HCT116 (cell line): ENCODE measurements at regions not wholly inside any gene's neighbourhood (a gene's known extent, or its start where the extent isn't known, plus 50 kb on each side); places are given as distances from the start of the nearest gene placed in this dataset.

Experiments used
- ATAC-seq: fragments of 200-7000 bp; cut with Tn5 transposase; 2 replicates; pipeline ENCODE4 v1.9.1; 2020; ENCODE audit warnings: mild to moderate bottlenecking, moderate library complexity
- BruUV-seq: library from RNA; stranded (reverse); fragments of 400-500 nt; replicated peaks from 2 replicates; lab custom pipeline; 2021; lab: Mats Ljungman, UMichigan
- CTCF ChIA-PET: fragments of 300-600 bp; sonication (Branson Sonifier 250); formaldehyde crosslinking; loops from one replicate; lab custom pipeline; 2021; ENCODE audit warnings: antibody characterized with exemption; lab: Charles Lee
- POLR2A ChIA-PET: fragments of 300-600, 350-600 bp; sonication (Branson Sonifier 250); formaldehyde crosslinking; loops from one replicate; lab custom pipeline; 2021; ENCODE audit warnings: antibody characterized with exemption; lab: Charles Lee
- RAD21 ChIA-PET, 2 experiments: fragments of 300-600 bp; sonication (Branson Sonifier 250); formaldehyde crosslinking; loops; one replicate each; lab custom pipeline; 2023; ENCODE audit warnings: low total read pairs in 2 of 2; ENCODE audit not compliant: uncharacterized antibody in 2 of 2, unreplicated experiment in 2 of 2, low non-redundant PET in 1 of 2; lab: Charles Lee
- DNase-seq: peaks from one replicate; pipeline ENCODE4 v3.0.0-alpha.2; 2010; ENCODE audit warnings: low read depth, low spot score
- H2AFZ ChIP-seq: fragments of 200-600 bp; shearing (Covaris generic), sonication (generic); 2 replicates; pipeline ENCODE4 v1.6.1; 2017; ENCODE audit warnings: low read depth, mixed run types, mixed read lengths, antibody characterized with exemption, low read length; ENCODE audit not compliant: poor library complexity, severe bottlenecking
- H3K27ac ChIP-seq: 2 replicates; pipeline ENCODE4 v1.5.1; 2012; ENCODE audit warnings: low read depth, low read length
- H3K27me3 ChIP-seq: fragments of 200-600 bp; sonication (generic); 2 replicates; pipeline ENCODE4 v1.6.1; 2016; ENCODE audit warnings: mixed run types, low read length, mixed read lengths; ENCODE audit not compliant: insufficient read depth
- H3K36me3 ChIP-seq, 2 experiments: fragments of 200-500 bp in 1 of 2; fragments of 200-600 bp in 1 of 2; sonication (Bioruptor generic) in 1 of 2; sonication (generic) in 1 of 2; 2 replicates each; pipeline versions ENCODE4 v1.5.1 to v1.6.1; 2014 to 2016; ENCODE audit warnings: low read length in 2 of 2, inconsistent platforms in 1 of 2, mixed read lengths in 1 of 2, mixed run types in 1 of 2; ENCODE audit not compliant: insufficient read depth in 2 of 2, control insufficient read depth in 1 of 2
- H3K4me1 ChIP-seq, 2 experiments: fragments of 200-600 bp in 1 of 2; sonication (generic) in 1 of 2; 2 replicates each; pipeline versions ENCODE4 v1.5.1 to v1.6.1; 2012 to 2017; ENCODE audit warnings: low read length in 2 of 2, inconsistent platforms in 1 of 2, mild to moderate bottlenecking in 1 of 2, mixed read lengths in 1 of 2, mixed run types in 1 of 2, moderate library complexity in 1 of 2; ENCODE audit not compliant: insufficient read depth in 2 of 2, control insufficient read depth in 1 of 2
- H3K4me2 ChIP-seq: fragments of 200-600 bp; sonication (generic); 2 replicates; pipeline ENCODE4 v1.6.1; 2017; ENCODE audit warnings: mixed run types, low read length, mixed read lengths
- H3K4me3 ChIP-seq, 2 experiments: fragments of 200-600 bp in 1 of 2; sonication (generic) in 1 of 2; replicated peaks in 1 of 2; 2 replicates each; pipeline ENCODE4 v1.5.1; 2011 to 2016; ENCODE audit warnings: low read length in 2 of 2, control low read depth in 1 of 2, low read depth in 1 of 2, mild to moderate bottlenecking in 1 of 2, mixed read lengths in 1 of 2, mixed run types in 1 of 2
- H3K79me2 ChIP-seq: fragments of 200-600 bp; sonication (generic); 2 replicates; pipeline ENCODE4 v1.6.1; 2017; ENCODE audit warnings: mild to moderate bottlenecking, mixed run types, low read length, moderate library complexity, mixed read lengths; ENCODE audit not compliant: insufficient read depth
- H3K9ac ChIP-seq: fragments of 200-600 bp; sonication (generic); 2 replicates; pipeline ENCODE4 v1.6.1; 2016; ENCODE audit warnings: low read length, mixed read lengths
- H3K9me2 ChIP-seq: fragments of 200-600 bp; sonication (generic), shearing (Covaris generic); 2 replicates; pipeline ENCODE4 v1.6.1; 2017; ENCODE audit warnings: mixed run types, mild to moderate bottlenecking, moderate library complexity; ENCODE audit not compliant: insufficient read depth
- H3K9me3 ChIP-seq, 2 experiments: fragments of 200-500 bp in 1 of 2; fragments of 200-600 bp in 1 of 2; sonication (Bioruptor generic) in 1 of 2; sonication (generic) in 1 of 2; 2 replicates each; pipeline ENCODE4 v1.6.1; 2014 to 2017; ENCODE audit warnings: low read length in 2 of 2, mixed read lengths in 2 of 2, inconsistent platforms in 1 of 2, low read depth in 1 of 2, mild to moderate bottlenecking in 1 of 2, mixed run types in 1 of 2, moderate library complexity in 1 of 2; ENCODE audit not compliant: control insufficient read depth in 1 of 2, insufficient read depth in 1 of 2
- H4K20me1 ChIP-seq: fragments of 200-600 bp; sonication (generic), shearing (Covaris generic); 2 replicates; pipeline ENCODE4 v1.6.1; 2017; ENCODE audit warnings: mixed run types, mild to moderate bottlenecking, moderate library complexity; ENCODE audit not compliant: insufficient read depth
- CEBPB ChIP-seq: IDR thresholded peaks from 2 replicates; pipeline ENCODE4 v1.6.1; 2012; ENCODE audit warnings: low read depth
- EGR1 ChIP-seq: IDR thresholded peaks from 2 replicates; pipeline ENCODE4 v1.6.1; 2012; ENCODE audit warnings: low read depth
- ELF1 ChIP-seq: IDR thresholded peaks from 2 replicates; pipeline ENCODE4 v1.6.1; 2012; ENCODE audit warnings: low read depth, borderline replicate concordance
- EZH2 ChIP-seq: fragments of 200-600 bp; sonication (generic); IDR thresholded peaks from 2 replicates; pipeline ENCODE4 v1.6.1; 2017; ENCODE audit warnings: antibody characterized with exemption, mixed run types
- FOSL1 ChIP-seq: IDR thresholded peaks from 2 replicates; pipeline ENCODE4 v1.6.1; 2012; ENCODE audit warnings: low read depth
- MAX ChIP-seq: IDR thresholded peaks from 2 replicates; pipeline ENCODE4 v1.6.1; 2012
- POLR2A ChIP-seq: IDR thresholded peaks from 2 replicates; pipeline ENCODE4 v1.7.0; 2011; ENCODE audit warnings: borderline replicate concordance; ENCODE audit not compliant: insufficient read depth, insufficient read length; ENCODE audit errors: extremely low read depth
- POLR2AphosphoS5 ChIP-seq: IDR thresholded peaks from 2 replicates; pipeline ENCODE4 v1.6.1; 2011; ENCODE audit warnings: mild to moderate bottlenecking, low read depth, low read length, moderate library complexity
- RAD21 ChIP-seq: IDR thresholded peaks from 2 replicates; pipeline ENCODE4 v1.6.1; 2012; ENCODE audit warnings: low read depth, mild to moderate bottlenecking
- SIN3A ChIP-seq: IDR thresholded peaks from 2 replicates; pipeline ENCODE4 v1.6.1; 2012; ENCODE audit warnings: low read depth
- SP1 ChIP-seq: IDR thresholded peaks from 2 replicates; pipeline ENCODE4 v1.6.1; 2012; ENCODE audit warnings: low read depth
- YY1 ChIP-seq: IDR thresholded peaks from 2 replicates; pipeline ENCODE4 v1.6.1; 2011; ENCODE audit warnings: low read length, low read depth, moderate library complexity, mild to moderate bottlenecking; ENCODE audit not compliant: insufficient replicate concordance; ENCODE audit errors: extremely low read depth
- ZBTB33 ChIP-seq: IDR thresholded peaks from 2 replicates; pipeline ENCODE4 v1.6.1; 2011; ENCODE audit warnings: mild to moderate bottlenecking, low read length, moderate library complexity; ENCODE audit not compliant: insufficient replicate concordance; ENCODE audit errors: extremely low read depth
- intact Hi-C: fragments of 100-400 bp; cut with micrococcal nuclease; formaldehyde crosslinking; loops from 2 replicates; pipeline ENCODE4 v1.10.0; 2022

DNA sequence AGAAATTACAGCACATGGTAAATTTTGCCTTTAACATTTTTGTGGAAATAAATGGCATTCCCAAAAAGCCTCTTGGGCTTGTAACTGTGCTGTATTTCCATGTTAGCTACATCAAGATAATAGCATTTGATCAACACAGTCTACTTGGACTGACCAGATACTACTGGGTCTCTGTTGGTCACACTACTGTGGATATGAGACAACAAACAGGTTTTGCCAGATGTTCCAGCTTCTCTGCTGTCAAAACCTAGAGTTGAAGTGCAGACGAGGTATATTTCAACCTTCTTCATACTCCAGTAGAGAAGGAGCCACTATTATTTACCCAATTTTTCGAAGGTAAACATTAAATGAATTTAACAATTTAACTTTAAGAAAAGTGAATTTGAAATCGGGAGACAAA lies 284.7 kb upstream of the CITED2 start:
- CTCF ChIA-PET: no interaction called here
- Histone ChIP-seq H3K4me3 (no peak overlapping the region), H3K4me2 (no peak overlapping the region), H4K20me1 (no peaks in the 10 kb centered on the region), H3K9me3 (no peaks in the 10 kb centered on the region), H2AFZ (no peak overlapping the region), H3K9ac (no peak overlapping the region), H3K36me3 (no peaks in the 10 kb centered on the region), H3K27ac (no peak overlapping the region), H3K9me2 (no peaks in the 10 kb centered on the region), H3K4me1 (peaks cover 0 to 11% of the 10 kb centered on the region in 2 experiments; a peak in 3 of 4 replicates), H3K79me2 (no peaks in the 10 kb centered on the region), H3K27me3 (no peaks in the 10 kb centered on the region)
- BruUV-seq: no TSS peak
- intact Hi-C loops: loop anchor here (5.0 kb wide), 1 partner anchor 282 kb away; no protein-coding TSS in a partner anchor
- ATAC-seq: no peak
- POLR2A ChIA-PET: no interaction called here
- RAD21 ChIA-PET: no interaction called here
- DNase-seq: no peak
- no peak for TF ChIP-seq SP1
- no peak for TF ChIP-seq EGR1
- no peak for TF ChIP-seq RAD21
- TF ChIP-seq FOSL1: no peak
- TF ChIP-seq ZBTB33: no peak
- TF ChIP-seq ELF1: no peak
- no peak for TF ChIP-seq MAX
- TF ChIP-seq SIN3A: no peak
- TF ChIP-seq POLR2AphosphoS5: no peak

GRCh38 chr6:139657119-139657518 lies 282.7 kb upstream of the CITED2 start:
- intact Hi-C loops: loop anchor here (5.0 kb wide), 1 partner anchor 280 kb away; no protein-coding TSS in a partner anchor
- BruUV-seq: no TSS peak
- H3K9me3 ChIP-seq: no peaks in the 10 kb centered on the region
- ChIA-PET CTCF (no interaction called here), POLR2A (no interaction called here), RAD21 (no interaction called here)
- no peak for TF ChIP-seq EGR1
- TF ChIP-seq YY1: no peak
- no peak for TF ChIP-seq CEBPB
- no peak for TF ChIP-seq POLR2A
- no peak for TF ChIP-seq EZH2
- no peaks in the 10 kb centered on the region for H3K79me2 ChIP-seq
- DNase-seq: no peak
- peaks cover 0 to 11% of the 10 kb centered on the region in 2 experiments; a peak in 3 of 4 replicates for H3K4me1 ChIP-seq
- ATAC-seq: no peak
- no peaks in the 10 kb centered on the region for H3K27me3 ChIP-seq
- H3K9ac ChIP-seq: no peak overlapping the region
- H2AFZ ChIP-seq: no peak overlapping the region
- H4K20me1 ChIP-seq: no peaks in the 10 kb centered on the region
- no peaks in the 10 kb centered on the region for H3K9me2 ChIP-seq
- no peaks in the 10 kb centered on the region for H3K36me3 ChIP-seq
- H3K27ac ChIP-seq: no peak overlapping the region
- H3K4me3 ChIP-seq: no peak overlapping the region
- no peak overlapping the region for H3K4me2 ChIP-seq
